ENCODE measurements at regions not wholly inside any gene's neighbourhood (a gene's known extent, or its start where the extent isn't known, plus 50 kb on each side); places are given as distances from the start of the nearest gene placed in this dataset.

- TF ChIP-seq POLR2A (IDR thresholded peaks at IDR 0.05), result no peak
- TF ChIP-seq CTCF (IDR thresholded peaks at IDR 0.05), result no peak
These were observed 60.5 kb upstream of the SIPA1L2 start for GRCh38 chr1:232690285-232690935.
